Activated CD4-positive, alpha-beta T cell treated with anti-CD3 and anti-CD28 coated beads for 36 hours (primary cell): ENCODE measurements at regions not wholly inside any gene's neighbourhood (a gene's known extent, or its start where the extent isn't known, plus 50 kb on each side); places are given as distances from the start of the nearest gene placed in this dataset.

Experiments used
- ATAC-seq: fragments of 200-7000 bp; cut with Tn5 transposase; one replicate; pipeline ENCODE4 v1.10.0; 2021; ENCODE audit warnings: mild to moderate bottlenecking, moderate library complexity
- CTCF ChIA-PET: fragments of 350-600 bp; sonication (Branson Sonifier 250); formaldehyde crosslinking; loops from one replicate; lab custom pipeline; 2021; ENCODE audit warnings: antibody characterized with exemption; lab: Charles Lee
- POLR2A ChIA-PET: fragments of 350-600 bp; sonication (Branson Sonifier 250); formaldehyde crosslinking; loops from one replicate; lab custom pipeline; 2021; ENCODE audit warnings: antibody characterized with exemption, inconsistent platforms; lab: Charles Lee
- DNase-seq: peaks from one replicate; pipeline ENCODE4 v3.0.0-alpha.2; 2020
- H3K27ac Mint-ChIP-seq: one replicate; pipeline ENCODE4 v1.8.0; 2021; ENCODE audit warnings: mixed read lengths
- H3K27me3 Mint-ChIP-seq: one replicate; pipeline ENCODE4 v1.8.0; 2021; ENCODE audit warnings: mixed read lengths
- H3K36me3 Mint-ChIP-seq: one replicate; pipeline ENCODE4 v1.8.0; 2021; ENCODE audit warnings: low read depth, mixed read lengths
- H3K4me1 Mint-ChIP-seq: one replicate; pipeline ENCODE4 v1.8.0; 2021; ENCODE audit warnings: mixed read lengths
- H3K4me3 Mint-ChIP-seq: one replicate; pipeline ENCODE4 v1.8.0; 2021; ENCODE audit warnings: mild to moderate bottlenecking, moderate library complexity, mixed read lengths
- H3K9me3 Mint-ChIP-seq: one replicate; pipeline ENCODE4 v1.8.0; 2021; ENCODE audit warnings: low read depth, mixed read lengths
- intact Hi-C, 2 experiments: fragments of 100-400 bp; cut with DNase I in 1 of 2; cut with micrococcal nuclease in 1 of 2; formaldehyde crosslinking; loops; one replicate each; pipeline versions ENCODE4 v1.14.2 to v1.15.1; 2022 to 2024; cut with DNase I, micrococcal nuclease

DNA sequence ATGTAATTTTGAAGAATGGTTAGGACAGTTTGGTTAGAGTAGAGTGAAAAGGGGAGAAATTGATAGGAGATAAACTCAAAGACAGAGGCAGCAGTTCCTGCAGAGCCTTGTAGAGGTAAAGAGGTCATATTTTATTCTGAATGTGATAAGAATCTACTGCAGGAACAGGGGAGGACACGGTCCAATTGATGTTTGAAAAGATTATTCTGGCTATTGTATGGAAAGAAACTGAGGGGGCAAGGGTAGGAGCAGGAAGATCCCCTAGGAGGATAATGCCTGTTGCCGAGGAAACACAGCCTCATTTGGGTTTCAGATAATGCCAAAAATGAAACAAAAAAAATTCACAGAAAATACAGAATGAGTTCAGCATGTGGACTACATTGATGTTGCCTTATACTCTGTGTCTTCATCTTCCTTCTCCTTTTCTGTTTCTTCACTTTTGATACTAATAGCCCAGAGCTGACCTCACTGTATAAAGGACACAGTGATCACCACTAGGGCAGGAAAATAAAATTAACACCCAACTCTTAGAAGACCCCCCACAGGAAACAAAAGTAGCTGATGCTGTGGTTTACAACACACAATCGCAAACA is 454.6 kb upstream of the UBE2E2 start:
- H3K4me1 Mint-ChIP-seq, result no peaks in the 10 kb centered on the region
- DNase-seq (no peak), ATAC-seq (no peak)
- H3K9me3 Mint-ChIP-seq, result peaks cover 2% of the 10 kb centered on the region
- H3K4me3 Mint-ChIP-seq, result no peak overlapping the region
- intact Hi-C loops, result no loop called here
- no peaks in the 10 kb centered on the region for H3K27me3 Mint-ChIP-seq
- no peak overlapping the region for H3K27ac Mint-ChIP-seq
- H3K36me3 Mint-ChIP-seq, result no peaks in the 10 kb centered on the region
- ChIA-PET CTCF (no interaction called here), POLR2A (no interaction called here)

DNA sequence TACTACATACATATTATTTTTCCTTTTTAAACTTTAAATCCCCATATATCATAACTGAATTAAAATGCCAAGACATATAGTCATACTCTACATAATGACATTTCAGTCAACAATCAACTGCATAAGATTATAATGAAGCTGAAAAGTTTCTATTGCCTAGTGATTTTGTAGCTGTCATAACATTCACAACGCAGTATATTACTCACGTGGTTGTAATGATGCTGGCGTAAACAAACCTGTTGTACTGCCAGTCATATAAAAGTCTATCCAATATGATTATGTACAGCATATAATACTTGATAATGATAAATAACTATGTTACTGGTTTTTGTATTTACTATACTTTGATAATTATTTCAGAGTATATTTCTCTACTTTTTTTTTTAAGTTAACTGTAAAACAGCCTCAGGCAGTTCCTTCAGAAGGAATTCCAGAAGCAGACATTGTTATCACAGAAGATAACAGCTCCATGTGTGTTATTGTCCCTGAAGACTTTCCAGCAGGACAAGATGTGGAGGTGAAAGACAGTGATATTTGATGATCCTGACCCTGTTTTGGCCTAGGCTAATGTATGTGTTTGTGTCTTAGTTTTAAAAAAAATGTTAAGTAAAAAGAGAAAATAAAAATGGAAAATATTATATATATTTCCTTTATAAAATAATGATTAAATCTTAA is 443.4 kb upstream of the UBE2E2 start:
- no peaks in the 10 kb centered on the region for H3K4me1 Mint-ChIP-seq

DNA sequence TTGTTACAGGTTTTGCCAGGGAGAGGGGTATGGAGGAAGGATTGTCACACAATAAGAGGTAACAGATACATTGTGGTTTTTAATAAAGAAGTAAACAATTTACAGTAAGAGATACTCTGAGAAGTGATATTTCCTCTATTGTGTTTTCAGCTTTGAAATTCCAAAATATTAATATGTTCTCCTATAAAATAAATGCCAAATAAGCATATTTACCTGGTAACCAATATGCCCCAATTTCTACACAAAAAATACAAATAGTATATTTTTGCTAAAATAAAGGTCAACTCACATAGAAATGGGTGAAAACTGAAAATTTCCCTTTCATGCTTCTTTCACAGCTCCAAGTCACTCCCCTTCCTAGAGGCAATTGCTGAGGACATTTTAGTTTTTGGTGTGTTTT is 437.4 kb upstream of the UBE2E2 start:
- ChIA-PET POLR2A (no interaction called here), CTCF (no interaction called here)
- H3K9me3 Mint-ChIP-seq, result peaks cover 7% of the 10 kb centered on the region
- no peaks in the 10 kb centered on the region for H3K4me1 Mint-ChIP-seq
- DNase-seq (no peak), ATAC-seq (no peak)
- no peak overlapping the region for H3K4me3 Mint-ChIP-seq
- peaks cover 2% of the 10 kb centered on the region for H3K27me3 Mint-ChIP-seq
- no peak overlapping the region for H3K27ac Mint-ChIP-seq
- H3K36me3 Mint-ChIP-seq, result no peaks in the 10 kb centered on the region
- intact Hi-C loops, result no loop called here

More for the DNA sequence above, 443.4 kb upstream of the UBE2E2 start:
- no peak overlapping the region for H3K4me3 Mint-ChIP-seq
- POLR2A ChIA-PET, result no interaction called here
- peaks cover 8% of the 10 kb centered on the region for H3K9me3 Mint-ChIP-seq
- H3K27me3 Mint-ChIP-seq, result peaks cover 2% of the 10 kb centered on the region
- no peak overlapping the region for H3K27ac Mint-ChIP-seq
- intact Hi-C loops, result no loop called here
- DNase-seq (no peak), ATAC-seq (no peak)
- no peaks in the 10 kb centered on the region for H3K36me3 Mint-ChIP-seq
- CTCF ChIA-PET, result no interaction called here

DNA sequence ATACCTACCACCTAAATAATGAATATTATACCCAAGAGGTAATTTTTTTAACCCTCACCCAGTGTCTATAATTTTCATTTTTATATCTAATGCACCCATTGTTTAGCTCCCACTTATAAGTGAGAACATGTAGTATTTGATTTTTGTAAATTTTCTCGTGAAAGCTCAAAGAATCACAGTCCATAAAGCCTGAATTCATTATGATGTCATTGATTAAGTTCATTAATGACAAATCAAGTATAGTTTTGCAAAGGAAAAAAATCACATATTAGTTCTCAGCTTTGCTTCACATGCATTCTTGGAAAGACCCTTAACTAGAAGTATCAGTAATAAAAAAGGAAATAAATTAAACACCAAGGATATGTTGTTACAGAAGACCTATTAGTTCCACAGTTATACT is 425.3 kb upstream of the UBE2E2 start:
- Mint-ChIP-seq H3K4me3 (no peak overlapping the region), H3K36me3 (no peaks in the 10 kb centered on the region), H3K9me3 (peaks cover under 1% of the 10 kb centered on the region), H3K27me3 (no peaks in the 10 kb centered on the region), H3K27ac (no peak overlapping the region), H3K4me1 (no peaks in the 10 kb centered on the region)
- ATAC-seq (no peak), DNase-seq (no peak)
- ChIA-PET POLR2A (no interaction called here), CTCF (no interaction called here)
- intact Hi-C loops, result no loop called here

DNA sequence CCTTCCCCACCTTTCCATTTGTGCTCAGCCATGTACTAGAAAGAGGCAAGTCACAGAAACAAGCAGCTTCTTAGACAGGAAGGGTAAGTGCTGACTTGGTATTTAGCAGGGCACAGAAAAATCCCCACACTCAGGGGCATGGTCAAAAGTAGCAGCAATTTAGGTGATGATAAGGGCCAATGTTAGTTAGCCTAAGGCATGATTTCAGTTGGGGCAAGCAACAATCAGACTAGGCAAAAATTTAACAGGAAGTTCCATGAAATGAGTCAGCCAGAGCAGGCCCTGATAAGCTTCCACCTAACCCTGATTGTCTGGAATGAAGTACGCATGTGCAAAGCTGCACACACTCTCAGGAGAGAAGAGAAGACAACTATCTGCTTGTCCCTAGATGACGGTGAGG is 423.4 kb upstream of the UBE2E2 start:
- DNase-seq, result no peak
- CTCF ChIA-PET, result no interaction called here
- Mint-ChIP-seq H3K27me3 (no peaks in the 10 kb centered on the region), H3K36me3 (no peaks in the 10 kb centered on the region), H3K27ac (no peak overlapping the region), H3K4me3 (no peak overlapping the region), H3K4me1 (no peaks in the 10 kb centered on the region), H3K9me3 (peaks cover 8% of the 10 kb centered on the region)
- ATAC-seq, result no peak
- POLR2A ChIA-PET, result no interaction called here
- intact Hi-C loops, result no loop called here

DNA sequence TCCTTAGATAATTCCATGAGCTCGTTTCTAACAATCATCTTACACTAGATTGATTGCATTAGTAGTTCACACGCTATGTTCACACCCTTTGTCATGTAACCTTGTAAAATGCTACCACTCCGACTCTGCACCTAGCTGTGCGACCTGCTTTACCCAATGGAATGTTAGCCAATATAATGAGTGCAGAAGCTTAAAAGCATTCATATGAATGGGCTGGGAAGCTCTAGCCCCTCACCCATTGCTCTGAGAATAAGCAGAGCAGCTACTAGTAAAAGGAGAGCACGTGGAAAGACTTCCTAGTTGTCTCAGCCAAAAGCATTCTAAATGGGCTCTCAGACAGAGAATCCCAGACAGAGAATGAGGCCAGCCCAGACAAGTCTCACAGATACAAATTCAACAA is 410.6 kb upstream of the UBE2E2 start:
- ChIA-PET POLR2A (no interaction called here), CTCF (interaction anchor here (0.6 kb wide), 1 partner anchor 168 kb away, joined by 3 read pairs; no protein-coding TSS in a partner anchor)
- ATAC-seq (no peak), DNase-seq (no peak)
- H3K27me3 Mint-ChIP-seq, result no peaks in the 10 kb centered on the region
- no peak overlapping the region for H3K27ac Mint-ChIP-seq
- H3K4me3 Mint-ChIP-seq, result no peak overlapping the region
- intact Hi-C loops, result no loop called here
- no peaks in the 10 kb centered on the region for H3K4me1 Mint-ChIP-seq
- no peaks in the 10 kb centered on the region for H3K36me3 Mint-ChIP-seq
- peaks cover 7% of the 10 kb centered on the region for H3K9me3 Mint-ChIP-seq

DNA sequence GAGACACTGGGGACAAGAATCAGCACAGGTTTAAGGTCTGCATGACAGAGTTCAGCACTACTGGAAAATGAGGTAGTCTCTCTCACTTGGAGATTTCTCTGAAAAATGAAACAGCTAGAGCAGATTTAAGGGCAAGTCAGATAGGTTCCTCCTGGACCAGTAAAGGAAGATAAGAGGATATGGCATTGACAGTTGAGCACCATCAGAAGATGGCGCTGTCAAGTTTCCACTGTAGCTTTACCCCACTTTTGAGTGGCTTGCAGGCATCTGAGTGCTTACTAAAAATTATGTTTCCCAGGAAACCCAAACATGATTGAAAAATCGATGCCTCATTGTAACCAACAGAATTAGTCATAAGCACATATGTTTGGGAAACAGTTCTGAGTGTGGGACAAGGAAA is 407.2 kb upstream of the UBE2E2 start:
- POLR2A ChIA-PET, result no interaction called here
- H3K27me3 Mint-ChIP-seq, result no peaks in the 10 kb centered on the region
- no peak overlapping the region for H3K27ac Mint-ChIP-seq
- CTCF ChIA-PET, result no interaction called here
- ATAC-seq (no peak), DNase-seq (no peak)
- no peaks in the 10 kb centered on the region for H3K36me3 Mint-ChIP-seq
- H3K4me3 Mint-ChIP-seq, result no peak overlapping the region
- intact Hi-C loops, result no loop called here
- H3K4me1 Mint-ChIP-seq, result no peaks in the 10 kb centered on the region
- H3K9me3 Mint-ChIP-seq, result no peaks in the 10 kb centered on the region

DNA sequence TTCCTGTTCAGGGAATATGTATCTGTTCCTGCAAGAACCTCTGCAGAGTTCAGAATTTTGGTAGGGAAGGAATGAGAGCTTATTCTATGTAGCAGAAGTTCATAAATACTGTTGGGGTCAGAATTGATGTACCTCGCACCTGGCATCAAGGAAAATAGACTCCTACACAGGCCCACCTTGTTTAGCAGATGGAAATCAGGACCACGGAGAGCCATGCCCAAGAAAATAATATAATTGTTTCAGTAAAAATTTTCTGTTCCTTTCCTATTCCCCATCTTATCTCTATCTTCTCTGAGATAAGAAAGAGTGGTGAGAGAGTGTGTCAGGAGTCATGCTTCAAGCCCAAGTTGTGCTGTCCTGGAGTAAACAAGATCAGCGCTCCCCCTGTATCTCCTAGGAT is 404.7 kb upstream of the UBE2E2 start:
- DNase-seq, result no peak
- CTCF ChIA-PET, result no interaction called here
- intact Hi-C loops, result no loop called here
- ATAC-seq, result no peak
- Mint-ChIP-seq H3K36me3 (no peaks in the 10 kb centered on the region), H3K4me1 (no peaks in the 10 kb centered on the region), H3K9me3 (no peaks in the 10 kb centered on the region), H3K4me3 (no peak overlapping the region), H3K27me3 (no peaks in the 10 kb centered on the region), H3K27ac (no peak overlapping the region)
- POLR2A ChIA-PET, result no interaction called here

DNA sequence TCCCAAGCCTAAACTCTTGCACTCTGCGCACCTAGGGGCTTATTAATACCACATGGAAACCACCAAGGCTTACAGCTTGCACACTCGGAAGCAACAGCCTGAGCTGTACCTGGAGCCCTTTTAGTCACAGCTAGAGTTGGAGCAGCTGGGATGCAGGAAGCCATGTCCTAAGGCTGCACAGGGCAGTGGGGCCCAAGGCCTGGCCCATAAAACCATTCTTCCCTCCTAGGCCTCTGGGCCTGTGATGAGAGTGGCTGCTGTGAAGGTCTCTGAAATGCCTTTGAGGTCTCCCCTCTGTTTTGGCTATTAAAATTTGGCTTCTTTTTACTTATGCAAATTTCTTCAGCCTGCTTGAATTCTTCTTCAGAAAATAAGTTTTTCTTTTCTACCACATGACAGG is 383.9 kb upstream of the UBE2E2 start:
- ATAC-seq, result no peak
- Mint-ChIP-seq H3K9me3 (peaks cover 5% of the 10 kb centered on the region), H3K27ac (no peak overlapping the region), H3K27me3 (no peaks in the 10 kb centered on the region), H3K4me1 (no peaks in the 10 kb centered on the region), H3K36me3 (no peaks in the 10 kb centered on the region), H3K4me3 (no peak overlapping the region)
- CTCF ChIA-PET, result no interaction called here
- intact Hi-C loops, result no loop called here
- POLR2A ChIA-PET, result no interaction called here
- DNase-seq, result no peak

DNA sequence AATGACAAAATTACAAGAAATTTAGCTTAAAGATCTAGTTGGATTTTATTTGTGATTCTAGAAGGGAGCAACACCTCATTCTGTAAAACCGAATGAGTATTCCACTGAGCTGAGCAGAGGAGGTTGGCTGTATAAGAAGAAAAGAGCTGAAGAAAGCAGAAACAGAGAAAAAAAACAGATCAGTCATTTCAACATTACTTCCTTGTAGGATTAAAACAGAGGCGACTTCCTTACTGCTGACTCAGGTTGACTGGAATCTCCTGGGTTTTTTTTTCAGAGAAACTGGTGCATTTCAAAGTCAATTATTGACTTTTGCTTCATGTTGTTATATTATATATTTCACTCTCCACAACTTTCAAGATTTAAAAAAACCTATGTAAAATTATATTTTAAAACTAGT is 368.1 kb upstream of the UBE2E2 start:
- no peaks in the 10 kb centered on the region for H3K27me3 Mint-ChIP-seq
- ChIA-PET POLR2A (no interaction called here), CTCF (interaction anchor here (0.9 kb wide), 1 partner anchor 9 kb away, joined by 3 read pairs; no protein-coding TSS in a partner anchor)
- H3K4me3 Mint-ChIP-seq, result no peak overlapping the region
- peaks cover 3% of the 10 kb centered on the region for H3K9me3 Mint-ChIP-seq
- intact Hi-C loops, result no loop called here
- no peaks in the 10 kb centered on the region for H3K4me1 Mint-ChIP-seq
- ATAC-seq (no peak), DNase-seq (no peak)
- H3K27ac Mint-ChIP-seq, result no peak overlapping the region
- H3K36me3 Mint-ChIP-seq, result no peaks in the 10 kb centered on the region

DNA sequence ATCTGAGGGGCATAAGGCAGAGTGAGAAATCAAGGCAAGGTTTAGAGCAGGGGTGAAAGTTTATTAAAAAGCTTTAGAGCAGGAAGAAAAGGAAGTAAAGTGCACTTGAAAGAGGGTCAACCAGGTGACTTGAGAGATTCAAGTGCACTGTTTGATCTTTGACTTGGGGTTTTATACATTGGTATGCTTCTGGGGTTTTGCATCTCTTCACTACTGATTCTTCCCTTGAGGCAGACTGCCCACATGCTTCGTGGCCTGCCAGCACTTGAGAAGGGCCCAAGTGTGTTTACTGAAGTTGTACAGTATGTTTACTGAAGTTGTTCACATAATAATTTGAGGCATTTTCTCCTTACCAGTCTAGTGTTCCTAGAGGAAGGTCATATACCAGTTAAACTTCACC is 367.0 kb upstream of the UBE2E2 start:
- ATAC-seq (no peak), DNase-seq (no peak)
- POLR2A ChIA-PET, result no interaction called here
- intact Hi-C loops, result no loop called here
- no peaks in the 10 kb centered on the region for H3K4me1 Mint-ChIP-seq
- H3K27ac Mint-ChIP-seq, result no peak overlapping the region
- H3K9me3 Mint-ChIP-seq, result peaks cover 7% of the 10 kb centered on the region
- CTCF ChIA-PET, result no interaction called here
- no peaks in the 10 kb centered on the region for H3K36me3 Mint-ChIP-seq
- H3K4me3 Mint-ChIP-seq, result no peak overlapping the region
- H3K27me3 Mint-ChIP-seq, result no peaks in the 10 kb centered on the region

DNA sequence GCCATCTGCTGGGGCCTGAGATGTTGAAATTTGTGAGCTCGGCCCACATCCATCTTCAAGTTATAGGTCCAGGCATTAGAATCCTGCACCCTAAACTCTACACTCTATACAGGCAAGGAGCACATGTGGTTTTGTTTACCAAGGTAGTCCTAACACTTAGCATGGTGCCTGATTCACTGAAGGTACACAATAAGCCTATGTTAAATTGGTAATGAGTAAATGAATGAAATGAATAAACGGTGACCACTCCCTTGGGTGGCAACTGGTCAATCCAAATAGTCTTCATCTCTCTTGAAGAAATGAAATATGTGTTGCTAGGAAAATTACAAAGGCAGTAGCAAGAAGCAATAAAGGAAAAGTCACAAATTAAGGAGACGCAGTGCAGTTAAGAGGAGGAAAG is 359.3 kb upstream of the UBE2E2 start:
- H3K4me1 Mint-ChIP-seq, result no peaks in the 10 kb centered on the region
- intact Hi-C loops, result no loop called here
- peaks cover 6% of the 10 kb centered on the region for H3K9me3 Mint-ChIP-seq
- no peaks in the 10 kb centered on the region for H3K36me3 Mint-ChIP-seq
- no peak overlapping the region for H3K27ac Mint-ChIP-seq
- ChIA-PET POLR2A (no interaction called here), CTCF (no interaction called here)
- DNase-seq (no peak), ATAC-seq (no peak)
- H3K27me3 Mint-ChIP-seq, result no peaks in the 10 kb centered on the region
- H3K4me3 Mint-ChIP-seq, result no peak overlapping the region
